ENCODE measurements at regions not wholly inside any gene's neighbourhood (a gene's known extent, or its start where the extent isn't known, plus 50 kb on each side); places are given as distances from the start of the nearest gene placed in this dataset.

DNA sequence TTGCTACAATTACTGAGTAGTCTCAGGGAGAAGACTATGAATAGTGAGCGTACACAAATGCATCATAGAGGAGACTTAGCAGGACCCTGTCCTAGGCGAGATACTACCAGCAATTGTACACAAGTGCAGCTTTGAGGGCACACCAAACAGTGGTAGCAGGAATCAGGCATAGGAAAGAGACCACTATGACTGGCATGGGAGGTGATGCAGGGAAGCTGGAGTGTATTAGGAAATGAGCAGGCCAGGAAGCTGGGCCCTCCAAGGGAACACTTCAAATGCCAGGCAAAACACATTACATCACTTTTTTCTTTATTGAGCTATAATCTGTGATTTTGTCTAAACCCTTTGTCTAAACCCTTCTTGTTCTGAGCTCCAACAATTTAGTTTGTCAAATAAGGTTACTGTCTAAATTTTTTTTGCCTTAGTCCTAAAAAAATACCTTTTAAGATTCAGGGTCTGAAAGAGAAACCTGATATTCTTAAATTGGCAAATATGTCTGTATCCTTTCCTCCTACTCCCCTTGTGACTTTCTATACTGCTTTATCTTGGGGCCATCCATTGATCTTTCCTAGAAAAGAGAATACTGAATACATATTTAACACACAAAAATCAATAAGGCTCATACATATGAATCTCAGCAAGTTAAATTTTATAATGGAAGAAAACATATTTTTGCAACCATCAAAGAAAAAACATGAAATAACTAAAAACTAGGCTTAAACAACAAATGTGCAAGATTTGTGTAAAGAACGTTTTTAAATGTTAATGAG is 193.8 kb upstream of the PHYHIPL start:
- no TSS peak for BruUV-seq (replicated peaks)
- no peaks in the 10 kb centered on the region for H3K36me3 ChIP-seq (ENCODE audit: control insufficient read depth in 2 of 2, insufficient read depth in 2 of 2, low read length in 1 of 2)
- TF ChIP-seq SMAD1 (IDR thresholded peaks at IDR 0.05; ENCODE audit: low read depth, partially characterized antibody) (no peak), MTA3 (IDR thresholded peaks at IDR 0.05; ENCODE audit: borderline replicate concordance, low read length) (no peak)
- TF ChIP-seq, protein P1, sequence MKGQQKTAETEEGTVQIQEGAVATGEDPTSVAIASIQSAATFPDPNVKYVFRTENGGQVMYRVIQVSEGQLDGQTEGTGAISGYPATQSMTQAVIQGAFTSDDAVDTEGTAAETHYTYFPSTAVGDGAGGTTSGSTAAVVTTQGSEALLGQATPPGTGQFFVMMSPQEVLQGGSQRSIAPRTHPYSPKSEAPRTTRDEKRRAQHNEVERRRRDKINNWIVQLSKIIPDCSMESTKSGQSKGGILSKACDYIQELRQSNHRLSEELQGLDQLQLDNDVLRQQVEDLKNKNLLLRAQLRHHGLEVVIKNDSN (IDR thresholded peaks at IDR 0.05; ENCODE audit: borderline replicate concordance, extremely low read length, insufficient read depth, low read depth, low read length) = no peak
- H3K27ac ChIP-seq (ENCODE audit: control insufficient read depth, insufficient read depth) = no peak overlapping the region
- no peak for ATAC-seq
- in situ Hi-C loops (cut with MboI) = no loop called here
- H3K9ac ChIP-seq (ENCODE audit: control insufficient read depth, insufficient read depth, low read length) = no peak overlapping the region
- ChIA-PET RAD21 (ENCODE audit: unreplicated experiment) (interaction anchor here (0.8 to 6.5 kb wide), 11 partner anchors 12 to 196 kb away, joined by 3 to 69 read pairs (median 6); no protein-coding TSS in a partner anchor), SMC1A (ENCODE audit: uncharacterized antibody, unreplicated experiment) (interaction anchor here (0.8 to 8.6 kb wide), 13 partner anchors 9 to 80 kb away, joined by 3 to 123 read pairs (median 5); no protein-coding TSS in a partner anchor), POLR2A (interaction anchor here (0.8 to 3.9 kb wide), 9 partner anchors 8 to 715 kb away, joined by 3 to 19 read pairs (median 4); partner anchors contain the start of gene IPMK), CTCF (interaction anchor here (0.5 to 5.9 kb wide), 9 partner anchors 10 to 74 kb away, joined by 3 to 56 read pairs (median 9); no protein-coding TSS in a partner anchor)
- intact Hi-C loops (cut with micrococcal nuclease; ENCODE audit: unreplicated experiment) = no loop called here
- H4K20me1 ChIP-seq (ENCODE audit: control insufficient read depth, insufficient read depth) = no peaks in the 10 kb centered on the region
- no peak overlapping the region for H3K4me3 ChIP-seq
- H3K4me1 ChIP-seq (ENCODE audit: control insufficient read depth, insufficient read depth, low read length) = no peaks in the 10 kb centered on the region
- H2AFZ ChIP-seq (ENCODE audit: control insufficient read depth, low read depth, low read length) = no peak overlapping the region
- no peak overlapping the region for H3K4me2 ChIP-seq (ENCODE audit: control insufficient read depth, insufficient read depth)
- H3K9me3 ChIP-seq (replicated peaks; ENCODE audit: control insufficient read depth, insufficient read depth, low read length) = no peaks in the 10 kb centered on the region
- WGBS (ENCODE audit: insufficient coverage, insufficient replicate concordance, low lambda C conversion rate, missing lambda C conversion rate) = 33% methylated on average over 3 of the region's 3 CpGs
- no peaks in the 10 kb centered on the region for H3K79me2 ChIP-seq (ENCODE audit: control insufficient read depth, insufficient read depth, low read length)
- H3K27me3 ChIP-seq (replicated peaks in 1 of 2; ENCODE audit: control insufficient read depth in 2 of 2, insufficient read depth in 2 of 2, low read length in 1 of 2) = no peaks in the 10 kb centered on the region
- no peak for DNase-seq (ENCODE audit: low read depth, low spot score)
- no peak for FAIRE-seq

DNA sequence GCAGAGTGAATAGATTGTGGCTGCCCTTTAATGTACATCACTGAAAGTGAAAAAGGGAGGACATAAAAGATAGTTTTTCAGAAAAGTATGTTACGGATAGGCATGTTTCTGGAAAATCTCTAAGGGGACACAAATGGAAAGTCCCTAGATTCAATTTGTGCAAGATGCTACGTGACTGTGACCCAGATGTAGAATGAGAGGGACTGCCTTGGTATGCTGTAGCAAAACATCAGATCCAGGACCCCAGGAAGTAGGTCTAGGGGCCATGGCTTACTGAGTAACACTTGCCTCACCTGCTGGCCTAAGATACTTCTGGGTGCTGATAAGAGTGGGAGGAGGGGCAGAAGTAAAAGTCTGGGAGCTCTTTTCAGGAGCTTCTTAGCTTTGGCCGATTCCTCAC is 191.2 kb upstream of the PHYHIPL start:
- WGBS (ENCODE audit: insufficient coverage, insufficient replicate concordance, low lambda C conversion rate, missing lambda C conversion rate) = 23% methylated on average over 3 of the region's 3 CpGs
- no peaks in the 10 kb centered on the region for H3K27me3 ChIP-seq (replicated peaks in 1 of 2; ENCODE audit: control insufficient read depth in 2 of 2, insufficient read depth in 2 of 2, low read length in 1 of 2)
- no peak for TF ChIP-seq BACH1 (IDR thresholded peaks at IDR 0.05; ENCODE audit: borderline replicate concordance)
- TF ChIP-seq BCL11A (IDR thresholded peaks at IDR 0.05; ENCODE audit: low read depth, low read length) = no peak
- peak in 1 of 2 experiments; percentile 19; a peak in 1 of 4 replicates for TF ChIP-seq IKZF2 (IDR thresholded peaks at IDR 0.05)
- TF ChIP-seq GATAD2B (conservative IDR thresholded peaks at IDR 0.05; ENCODE audit: low read depth) = no peak
- TF ChIP-seq ZNF687 (IDR thresholded peaks at IDR 0.05) = peak; percentile 55; the same call in 1 of the 2 replicates
- no peak for TF ChIP-seq TCF3 (IDR thresholded peaks at IDR 0.05; ENCODE audit: borderline replicate concordance, insufficient read depth, low read depth, low read length)

More for the DNA sequence above, 191.2 kb upstream of the PHYHIPL start:
- no peak overlapping the region for H3K27ac ChIP-seq (ENCODE audit: control insufficient read depth, insufficient read depth)
- no peak overlapping the region for H3K9ac ChIP-seq (ENCODE audit: control insufficient read depth, insufficient read depth, low read length)
- ChIA-PET SMC1A (ENCODE audit: uncharacterized antibody, unreplicated experiment) (interaction anchor here (0.6 to 8.6 kb wide), 13 partner anchors 9 to 645 kb away, joined by 3 to 123 read pairs (median 7); no protein-coding TSS in a partner anchor), CTCF (interaction anchor here (0.7 to 2.3 kb wide), 10 partner anchors 9 to 197 kb away, joined by 3 to 7 read pairs (median 4); no protein-coding TSS in a partner anchor), POLR2A (interaction anchor here (1.0 to 1.3 kb wide), 3 partner anchors 9 to 29 kb away, joined by 3 read pairs; no protein-coding TSS in a partner anchor), RAD21 (ENCODE audit: unreplicated experiment) (interaction anchor here (1.0 to 6.5 kb wide), 5 partner anchors 9 to 63 kb away, joined by 3 to 69 read pairs (median 6); no protein-coding TSS in a partner anchor)
- H3K9me3 ChIP-seq (replicated peaks; ENCODE audit: control insufficient read depth, insufficient read depth, low read length) = peaks cover 3% of the 10 kb centered on the region; the same call in 1 of the 3 replicates
- no TSS peak for BruUV-seq (replicated peaks)
- H4K20me1 ChIP-seq (ENCODE audit: control insufficient read depth, insufficient read depth) = no peaks in the 10 kb centered on the region
- H3K4me3 ChIP-seq = no peak overlapping the region
- no peaks in the 10 kb centered on the region for H3K79me2 ChIP-seq (ENCODE audit: control insufficient read depth, insufficient read depth, low read length)
- H3K4me2 ChIP-seq (ENCODE audit: control insufficient read depth, insufficient read depth) = no peak overlapping the region
- no peaks in the 10 kb centered on the region for H3K4me1 ChIP-seq (ENCODE audit: control insufficient read depth, insufficient read depth, low read length)
- H2AFZ ChIP-seq (ENCODE audit: control insufficient read depth, low read depth, low read length) = no peak overlapping the region
- intact Hi-C loops (cut with micrococcal nuclease; ENCODE audit: unreplicated experiment) = no loop called here
- no peaks in the 10 kb centered on the region for H3K36me3 ChIP-seq (ENCODE audit: control insufficient read depth in 2 of 2, insufficient read depth in 2 of 2, low read length in 1 of 2)
- no peak for DNase-seq (ENCODE audit: low read depth, low spot score)
- FAIRE-seq = no peak
- in situ Hi-C loops (cut with MboI) = no loop called here
- peak; percentile 65 for ATAC-seq

Measured in GM12878 (cell line).